Pons (tissue), 1 donor: ENCODE measurements at regions not wholly inside any gene's neighbourhood (a gene's known extent, or its start where the extent isn't known, plus 50 kb on each side); places are given as distances from the start of the nearest gene placed in this dataset.

Source experiments
- DNase-seq: peaks from one replicate; pipeline ENCODE4 v3.0.0-alpha.2; 2016; ENCODE audit warnings: low spot score

- DNase-seq, result no peak
Measured at GRCh38 chr5:125006011-125006685, 259.7 kb upstream of the ZNF608 start.

DNA sequence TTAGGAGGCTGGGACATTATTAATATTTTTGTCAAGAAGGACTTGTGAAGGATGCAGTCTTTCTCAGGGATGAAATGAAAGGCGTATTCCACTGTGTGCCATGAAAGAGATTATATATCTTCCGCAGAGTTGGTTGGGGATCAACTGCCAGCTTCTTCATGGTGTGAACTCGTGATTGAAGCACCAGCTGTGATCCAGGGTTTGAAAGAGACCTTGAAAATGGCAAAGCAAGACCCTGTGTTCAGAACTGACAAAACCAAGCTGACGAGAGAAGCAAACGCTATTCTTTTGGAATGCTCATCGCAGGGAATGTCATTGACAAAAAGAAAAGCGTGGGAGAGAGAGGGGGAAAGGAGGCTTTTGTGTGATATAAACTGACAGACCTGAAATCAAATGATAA is 263.9 kb upstream of the ZNF608 start:
- no peak for DNase-seq

DNA sequence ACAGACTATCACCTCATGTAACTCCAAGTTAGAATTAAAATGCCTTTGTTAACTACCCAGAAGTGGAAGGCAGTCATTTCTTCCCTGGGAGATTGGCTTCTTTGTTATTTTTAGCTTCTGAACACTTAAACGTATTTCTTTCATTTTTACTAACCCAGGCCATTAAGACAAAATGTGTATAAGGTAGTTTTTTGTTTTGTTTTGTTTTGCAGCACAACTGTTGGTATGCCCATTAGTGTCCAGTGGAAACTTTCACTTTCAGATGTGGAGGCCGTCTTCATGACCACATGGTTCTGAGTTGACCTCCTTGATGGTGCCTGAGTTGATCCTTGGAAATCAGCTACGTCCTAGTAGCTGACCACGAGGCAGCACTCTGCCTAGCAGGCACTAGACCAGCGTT is 264.6 kb upstream of the ZNF608 start:
- DNase-seq, result no peak

DNA sequence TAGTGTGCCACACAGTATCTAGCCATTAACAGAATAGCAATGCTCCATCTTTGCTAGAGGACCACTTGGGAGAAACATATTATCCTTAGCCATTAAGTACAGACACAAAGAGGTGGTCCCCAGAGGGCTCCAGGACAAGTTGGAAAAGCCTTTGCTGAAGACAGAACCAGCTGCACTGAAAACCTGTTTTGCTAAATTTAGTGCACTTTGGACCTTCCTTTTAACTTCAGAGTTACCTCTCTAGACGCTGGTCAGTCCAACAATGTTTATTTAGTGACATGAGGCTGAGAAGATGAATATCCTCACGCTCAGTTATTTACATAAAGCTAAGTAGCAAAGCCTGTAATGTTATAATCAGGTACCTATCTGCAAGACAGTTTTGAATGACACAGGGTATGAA is 265.0 kb upstream of the ZNF608 start:
- DNase-seq, result no peak

GRCh38 chr5:125011947-125012346 is 265.5 kb upstream of the ZNF608 start:
- no peak for DNase-seq

GRCh38 chr5:125012727-125013451 is 266.4 kb upstream of the ZNF608 start:
- no peak for DNase-seq

DNA sequence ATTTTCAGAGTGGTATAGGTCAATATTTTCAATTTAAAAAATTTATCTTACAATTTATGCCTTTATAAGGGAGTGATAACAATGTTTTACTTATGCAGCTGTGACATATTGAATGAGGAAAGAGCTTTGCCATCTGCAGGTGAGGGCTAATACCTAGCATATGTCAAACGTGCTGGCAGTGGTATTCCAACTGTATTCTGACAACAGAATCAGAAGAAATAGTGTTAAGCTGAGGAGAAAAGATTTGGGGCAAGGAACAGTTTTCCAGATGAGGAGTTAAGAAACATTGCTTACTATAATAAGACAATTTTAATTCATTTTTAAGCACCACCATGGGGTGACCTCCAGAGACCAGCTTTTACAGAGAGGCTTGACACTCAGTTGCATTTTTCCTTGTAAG is 267.8 kb upstream of the ZNF608 start:
- no peak for DNase-seq

DNA sequence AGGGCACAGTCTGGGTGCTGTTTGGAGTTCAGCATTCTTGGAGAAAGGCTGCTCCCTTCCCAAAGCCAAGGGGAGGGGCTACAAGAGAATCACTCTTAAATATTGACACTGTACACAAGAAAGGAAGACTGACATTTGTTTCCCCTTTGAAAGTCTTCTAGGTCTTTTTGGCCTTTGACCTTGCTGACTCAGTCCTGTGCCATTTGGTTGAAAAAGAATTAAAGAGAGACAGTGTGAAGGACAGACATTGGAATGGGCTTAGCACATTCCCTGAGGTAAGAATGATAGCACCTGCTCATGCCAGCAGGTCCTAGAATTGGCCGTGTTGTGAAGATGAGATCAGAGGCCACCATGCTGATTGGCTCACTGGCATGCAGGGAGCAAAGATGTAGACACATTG is 271.4 kb upstream of the ZNF608 start:
- DNase-seq, result no peak

DNA sequence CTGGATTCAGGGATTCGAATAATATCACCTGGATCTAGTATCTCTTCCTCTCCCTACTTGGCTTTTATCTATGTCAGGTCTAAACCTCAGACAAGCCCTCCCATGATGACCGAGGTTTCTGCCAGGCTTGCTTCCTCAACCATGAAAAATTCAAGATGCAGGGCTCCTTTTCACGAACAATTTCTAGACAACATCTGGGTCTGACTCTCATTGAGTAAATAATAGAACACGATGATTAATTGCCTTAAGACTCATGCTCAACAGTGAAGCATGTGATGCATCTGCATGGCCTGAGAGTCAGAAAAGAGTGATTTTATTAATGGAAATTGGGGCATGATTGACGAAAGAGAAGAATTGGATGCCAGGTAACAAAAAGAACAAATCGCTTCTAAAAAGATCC is 277.2 kb upstream of the ZNF608 start:
- no peak for DNase-seq

DNA sequence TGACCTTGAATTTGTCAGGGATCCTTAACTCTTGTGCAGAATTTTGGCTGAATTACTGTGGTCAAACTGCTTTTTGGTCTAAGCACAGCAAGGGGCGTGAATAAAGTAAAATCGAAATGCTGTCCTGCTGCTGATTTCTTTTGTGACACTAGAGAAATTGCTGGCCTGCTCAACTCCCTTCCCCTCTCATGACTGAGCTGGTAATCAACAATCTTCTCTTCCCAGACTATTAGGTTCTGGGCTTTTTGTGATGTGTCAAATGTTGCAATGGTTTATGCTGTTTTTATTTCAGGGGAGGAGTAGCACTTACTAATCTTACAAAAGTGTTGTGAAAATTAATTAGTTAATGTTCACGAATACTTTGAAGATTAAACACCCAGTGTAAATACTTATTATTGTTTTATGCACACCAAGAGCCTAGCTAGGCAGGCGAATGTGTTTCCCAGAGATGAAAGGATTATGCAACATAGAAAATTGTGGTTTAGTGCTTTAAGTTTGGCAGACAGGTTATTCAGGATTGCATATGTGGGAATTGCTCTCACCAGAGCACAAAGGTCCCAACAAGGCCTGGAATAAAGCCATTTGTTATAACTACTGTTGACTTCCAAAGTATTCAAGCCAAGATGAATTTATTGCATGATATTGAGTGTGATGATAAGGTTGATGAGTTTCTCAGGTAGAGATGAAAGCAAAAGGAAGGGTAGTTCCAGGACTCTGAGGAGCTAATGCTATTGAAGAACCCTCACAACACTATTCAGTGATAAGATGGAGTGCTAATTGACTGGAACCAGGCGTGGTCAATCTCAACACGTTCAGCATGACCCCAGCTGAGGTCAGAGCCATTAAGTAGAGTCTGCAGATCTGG is 280.7 kb upstream of the ZNF608 start:
- no peak for DNase-seq

DNA sequence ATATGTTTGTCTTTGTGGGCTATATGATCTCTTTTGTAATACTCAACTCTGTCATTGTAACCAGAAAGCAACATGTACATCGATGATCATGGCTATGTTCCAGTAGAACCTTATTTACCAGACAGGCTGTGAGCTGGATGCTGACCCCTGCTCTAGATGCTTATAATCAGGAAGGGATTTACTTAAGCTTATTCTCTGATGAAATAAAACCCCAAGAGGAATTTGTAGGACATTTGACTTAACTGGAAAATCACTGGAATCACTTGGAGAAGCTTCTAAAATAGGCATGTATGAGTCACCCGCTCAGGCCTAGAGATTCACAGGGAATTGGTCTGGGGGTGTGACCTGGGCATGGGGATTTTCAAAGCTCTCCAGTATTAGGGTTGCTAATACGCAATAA is 285.8 kb upstream of the ZNF608 start:
- no peak for DNase-seq

GRCh38 chr5:125033602-125034001 is 287.2 kb upstream of the ZNF608 start:
- no peak for DNase-seq

DNA sequence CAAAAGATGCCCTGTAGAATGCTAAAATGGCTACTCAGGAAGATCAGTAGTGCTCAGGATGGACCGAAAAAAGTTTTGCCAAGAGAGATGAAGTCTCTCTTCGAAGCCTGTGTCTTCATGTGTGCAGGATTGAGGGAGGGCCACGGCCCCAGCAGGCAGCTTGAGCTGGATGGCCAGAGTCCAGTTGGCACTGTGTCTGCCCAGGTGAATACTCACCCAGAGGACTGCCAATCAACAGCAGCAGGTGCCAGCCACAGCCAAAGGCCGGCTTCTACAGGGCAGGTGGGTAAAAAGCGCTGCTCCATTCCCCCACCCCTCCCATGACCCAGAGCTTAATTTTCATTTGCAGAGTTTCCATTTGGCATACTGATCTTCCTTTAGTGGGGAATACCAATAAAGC is 287.9 kb upstream of the ZNF608 start:
- no peak for DNase-seq

DNA sequence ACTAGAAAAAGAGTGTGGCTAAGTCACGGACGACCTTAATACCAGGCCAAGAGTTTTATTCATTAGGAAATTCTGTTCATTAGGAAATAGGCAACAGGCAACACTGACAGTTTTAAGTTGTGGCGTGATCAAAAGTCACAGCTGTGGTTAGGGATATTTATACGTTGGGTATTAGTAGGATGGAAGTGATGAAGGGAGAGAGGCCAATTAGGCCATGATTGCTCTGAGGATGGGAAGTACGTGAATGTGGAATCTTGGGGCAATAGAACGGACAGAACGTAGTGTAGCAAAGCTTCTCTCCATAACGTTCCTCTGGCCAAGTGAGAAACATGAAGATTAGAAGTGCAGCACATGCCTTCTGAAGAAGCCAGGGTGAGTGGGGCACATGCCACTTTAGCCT is 290.1 kb upstream of the ZNF608 start:
- no peak for DNase-seq

- DNase-seq, result no peak
Measured at GRCh38 chr5:125037020-125037419, 290.6 kb upstream of the ZNF608 start.

GRCh38 chr5:125037530-125037929 is 291.1 kb upstream of the ZNF608 start:
- DNase-seq, result no peak

GRCh38 chr5:125038477-125038876 is 292.0 kb upstream of the ZNF608 start:
- DNase-seq, result no peak

- DNase-seq, result no peak
Measured at GRCh38 chr5:125041798-125042197, 295.4 kb upstream of the ZNF608 start.

GRCh38 chr5:125042261-125042890 is 295.9 kb upstream of the ZNF608 start:
- DNase-seq, result no peak

DNA sequence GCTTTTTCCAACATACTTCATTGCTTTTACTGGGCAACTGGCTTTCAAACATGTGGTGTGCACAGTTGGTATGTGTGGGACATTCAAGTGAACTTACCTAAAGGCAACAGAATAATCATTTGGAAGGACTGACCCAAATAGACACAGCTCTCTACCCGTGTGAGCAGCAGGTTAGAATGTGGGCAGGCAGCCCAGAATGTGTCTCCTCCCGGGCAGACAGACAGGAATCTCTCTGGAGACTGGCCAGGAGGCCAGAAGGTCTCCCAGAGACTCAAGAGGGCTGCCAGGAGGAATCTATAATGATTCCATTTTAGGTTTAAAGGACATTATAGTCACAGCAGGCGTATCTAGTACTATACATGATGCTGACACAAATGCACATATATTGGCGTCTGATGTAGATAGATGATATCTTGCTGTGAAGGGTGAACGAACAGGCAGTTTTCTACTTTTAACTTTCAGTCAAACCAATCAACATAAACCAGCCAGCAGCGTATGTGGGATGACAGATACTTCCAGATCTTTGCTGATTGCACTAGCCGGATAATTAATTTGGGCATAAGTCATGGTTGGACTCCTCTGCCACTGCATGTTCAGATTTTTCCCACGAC is 297.4 kb upstream of the ZNF608 start:
- DNase-seq, result peak; percentile 31

- DNase-seq, result no peak
Measured at GRCh38 chr5:125044491-125045282, 298.2 kb upstream of the ZNF608 start.
